GM19455 (cell line): ENCODE measurements at regions not wholly inside any gene's neighbourhood (a gene's known extent, or its start where the extent isn't known, plus 50 kb on each side); places are given as distances from the start of the nearest gene placed in this dataset.
A peak's percentile ranks its signal among the peaks of the same experiment; 100 is the strongest.
"Not testable (repeated sequence)": the region's sequence is repeated elsewhere in the genome, so short reads cannot be mapped to it uniquely, and the experiment has no call there.

Experiments
- ATAC-seq: cut with Tn5 transposase; IDR thresholded peaks from one replicate; pipeline ENCODE4 v1.9.1; 2021; ENCODE audit not compliant: unreplicated experiment

- ATAC-seq = no peak
Observed at GRCh38 chrX:20718592-20719380, 452.1 kb upstream of the RPS6KA3 start.

- no peak for ATAC-seq
Observed at GRCh38 chrX:20715176-20715575, 448.5 kb upstream of the RPS6KA3 start.

- ATAC-seq = no peak
Observed at GRCh38 chrX:20712811-20713210, 446.1 kb upstream of the RPS6KA3 start.

GRCh38 chrX:20711366-20711765, 444.7 kb upstream of the RPS6KA3 start:
- no peak for ATAC-seq

GRCh38 chrX:20693078-20693477, 426.4 kb upstream of the RPS6KA3 start:
- no peak for ATAC-seq

- ATAC-seq = no peak
Observed at GRCh38 chrX:20686256-20686655, 419.5 kb upstream of the RPS6KA3 start.

- ATAC-seq = no peak
Observed at GRCh38 chrX:20685652-20686051, 418.9 kb upstream of the RPS6KA3 start.

- no peak for ATAC-seq
Observed at GRCh38 chrX:20681683-20682082, 415.0 kb upstream of the RPS6KA3 start.

- ATAC-seq = no peak
Observed at GRCh38 chrX:20680998-20681397, 414.3 kb upstream of the RPS6KA3 start.

GRCh38 chrX:20672476-20672875, 405.8 kb upstream of the RPS6KA3 start:
- no peak for ATAC-seq

GRCh38 chrX:20671746-20672145, 405.0 kb upstream of the RPS6KA3 start:
- ATAC-seq = not testable (repeated sequence)

- ATAC-seq = no peak
Observed at GRCh38 chrX:20670611-20671010, 403.9 kb upstream of the RPS6KA3 start.

- ATAC-seq = peak; percentile 68
Observed at GRCh38 chrX:20668550-20668949, 401.8 kb upstream of the RPS6KA3 start.

GRCh38 chrX:20666331-20666730, 399.6 kb upstream of the RPS6KA3 start:
- ATAC-seq = no peak

- no peak for ATAC-seq
Observed at GRCh38 chrX:20665481-20665880, 398.8 kb upstream of the RPS6KA3 start.

- ATAC-seq = no peak
Observed at GRCh38 chrX:20664774-20665173, 398.1 kb upstream of the RPS6KA3 start.

- ATAC-seq = no peak
Observed at GRCh38 chrX:20664131-20664530, 397.4 kb upstream of the RPS6KA3 start.

GRCh38 chrX:20663336-20663735, 396.6 kb upstream of the RPS6KA3 start:
- no peak for ATAC-seq

GRCh38 chrX:20656721-20657120, 390.0 kb upstream of the RPS6KA3 start:
- ATAC-seq = no peak

GRCh38 chrX:20654596-20655106, 387.9 kb upstream of the RPS6KA3 start:
- ATAC-seq = no peak

GRCh38 chrX:20653070-20653469, 386.4 kb upstream of the RPS6KA3 start:
- no peak for ATAC-seq

- no peak for ATAC-seq
Observed at GRCh38 chrX:20641954-20642353, 375.2 kb upstream of the RPS6KA3 start.

GRCh38 chrX:20639115-20639514, 372.4 kb upstream of the RPS6KA3 start:
- no peak for ATAC-seq
